ENCODE measurements at regions not wholly inside any gene's neighbourhood (a gene's known extent, or its start where the extent isn't known, plus 50 kb on each side); places are given as distances from the start of the nearest gene placed in this dataset.

GRCh38 chr13:21837288-21837687 lies 166.4 kb downstream of the FGF9 start:
- H3K36me3 ChIP-seq, result no peaks in the 10 kb centered on the region
- intact Hi-C loops (cut with DNase I; ENCODE audit: low total_unique reads), result no loop called here
- H3K4me1 ChIP-seq, result no peaks in the 10 kb centered on the region
- no peaks in the 10 kb centered on the region for H3K9me3 ChIP-seq
- DNase-seq, result no peak
- TF ChIP-seq EP300 (IDR thresholded peaks at IDR 0.05) (no peak), POLR2A (IDR thresholded peaks at IDR 0.05) (no peak), POLR2AphosphoS5 (IDR thresholded peaks at IDR 0.05) (no peak)
- TF ChIP-seq, protein P1, sequence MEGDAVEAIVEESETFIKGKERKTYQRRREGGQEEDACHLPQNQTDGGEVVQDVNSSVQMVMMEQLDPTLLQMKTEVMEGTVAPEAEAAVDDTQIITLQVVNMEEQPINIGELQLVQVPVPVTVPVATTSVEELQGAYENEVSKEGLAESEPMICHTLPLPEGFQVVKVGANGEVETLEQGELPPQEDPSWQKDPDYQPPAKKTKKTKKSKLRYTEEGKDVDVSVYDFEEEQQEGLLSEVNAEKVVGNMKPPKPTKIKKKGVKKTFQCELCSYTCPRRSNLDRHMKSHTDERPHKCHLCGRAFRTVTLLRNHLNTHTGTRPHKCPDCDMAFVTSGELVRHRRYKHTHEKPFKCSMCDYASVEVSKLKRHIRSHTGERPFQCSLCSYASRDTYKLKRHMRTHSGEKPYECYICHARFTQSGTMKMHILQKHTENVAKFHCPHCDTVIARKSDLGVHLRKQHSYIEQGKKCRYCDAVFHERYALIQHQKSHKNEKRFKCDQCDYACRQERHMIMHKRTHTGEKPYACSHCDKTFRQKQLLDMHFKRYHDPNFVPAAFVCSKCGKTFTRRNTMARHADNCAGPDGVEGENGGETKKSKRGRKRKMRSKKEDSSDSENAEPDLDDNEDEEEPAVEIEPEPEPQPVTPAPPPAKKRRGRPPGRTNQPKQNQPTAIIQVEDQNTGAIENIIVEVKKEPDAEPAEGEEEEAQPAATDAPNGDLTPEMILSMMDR (IDR thresholded peaks at IDR 0.05), result no peak
- H3K27me3 ChIP-seq, result no peaks in the 10 kb centered on the region
- no peak overlapping the region for H3K27ac ChIP-seq
- 68 to 90% (median 71%) methylated on average over 3 of the region's 3 CpGs for WGBS, 5 donors
- no peak overlapping the region for H3K4me3 ChIP-seq

DNA sequence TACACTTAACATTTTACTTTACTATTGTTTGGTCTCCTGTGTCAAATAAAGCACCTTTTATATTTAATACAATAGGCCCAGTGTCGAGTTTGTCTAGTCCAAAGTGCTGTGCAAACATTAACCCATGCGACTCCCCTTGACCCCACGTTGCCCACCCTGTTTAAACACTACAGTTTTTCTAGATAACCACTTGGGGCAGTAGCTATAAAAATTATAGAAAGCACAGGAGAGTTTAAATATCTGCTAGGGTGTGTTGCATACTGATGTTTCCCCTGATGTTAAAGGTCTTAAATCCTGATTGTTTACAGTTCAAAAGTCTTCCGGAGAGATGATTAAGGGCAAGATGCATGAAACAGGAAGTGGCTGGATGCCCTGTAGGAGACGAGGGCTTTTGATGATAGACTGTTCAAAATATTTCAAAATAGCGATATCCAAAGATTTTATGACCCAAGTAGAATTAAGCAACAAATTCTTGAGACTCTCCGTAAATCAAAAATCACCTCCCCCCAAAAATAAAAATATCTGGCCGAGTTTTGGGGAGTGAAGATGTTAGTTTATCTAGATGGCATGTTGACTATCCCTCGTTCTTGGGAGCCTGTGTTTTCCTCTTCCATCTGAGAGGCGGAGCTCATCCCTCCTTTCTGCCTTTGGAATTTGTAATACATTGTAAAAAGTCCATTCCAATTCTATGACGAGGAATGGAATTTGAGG lies 167.1 kb downstream of the FGF9 start:
- no peaks in the 10 kb centered on the region for H3K4me1 ChIP-seq
- H3K4me3 ChIP-seq, result no peak overlapping the region
- TF ChIP-seq EP300 (IDR thresholded peaks at IDR 0.05) (no peak), POLR2AphosphoS5 (IDR thresholded peaks at IDR 0.05) (no peak), POLR2A (IDR thresholded peaks at IDR 0.05) (no peak)
- TF ChIP-seq, protein P1 (IDR thresholded peaks at IDR 0.05), result no peak
- H3K27me3 ChIP-seq, result no peaks in the 10 kb centered on the region
- H3K27ac ChIP-seq, result no peak overlapping the region
- intact Hi-C loops (cut with DNase I; ENCODE audit: low total_unique reads), result no loop called here
- no peaks in the 10 kb centered on the region for H3K9me3 ChIP-seq
- H3K36me3 ChIP-seq, result no peaks in the 10 kb centered on the region
- no peak for DNase-seq
- 46 to 56% (median 50%) methylated on average over 11 of the region's 11 CpGs for WGBS, 5 donors

- 75 to 82% (median 79%) methylated on average over 4 of the region's 4 CpGs for WGBS, 5 donors
- Histone ChIP-seq H3K4me3 (no peak overlapping the region), H3K27me3 (no peaks in the 10 kb centered on the region), H3K36me3 (no peaks in the 10 kb centered on the region), H3K4me1 (no peaks in the 10 kb centered on the region), H3K27ac (no peak overlapping the region), H3K9me3 (no peaks in the 10 kb centered on the region)
- intact Hi-C loops (cut with DNase I; ENCODE audit: low total_unique reads), result no loop called here
- TF ChIP-seq, protein P1 (IDR thresholded peaks at IDR 0.05), result no peak
- TF ChIP-seq POLR2A (IDR thresholded peaks at IDR 0.05), result no peak
- TF ChIP-seq POLR2AphosphoS5 (IDR thresholded peaks at IDR 0.05), result no peak
- no peak for TF ChIP-seq EP300 (IDR thresholded peaks at IDR 0.05)
- no peak for DNase-seq
Measured at GRCh38 chr13:21846605-21847004, 175.7 kb downstream of the FGF9 start.

- H3K27ac ChIP-seq, result no peak overlapping the region
- H3K27me3 ChIP-seq, result no peaks in the 10 kb centered on the region
- no peaks in the 10 kb centered on the region for H3K4me1 ChIP-seq
- DNase-seq, result peak in 1 of 2 donors; percentile 60
- H3K4me3 ChIP-seq, result no peak overlapping the region
- intact Hi-C loops (cut with DNase I; ENCODE audit: low total_unique reads), result no loop called here
- TF ChIP-seq POLR2AphosphoS5 (IDR thresholded peaks at IDR 0.05), result no peak
- no peak for TF ChIP-seq EP300 (IDR thresholded peaks at IDR 0.05)
- no peak for TF ChIP-seq POLR2A (IDR thresholded peaks at IDR 0.05)
- TF ChIP-seq, protein P1 (IDR thresholded peaks at IDR 0.05), result peak in 5 of 7 experiments; percentile 28 to 65 (median 41)
- H3K36me3 ChIP-seq, result no peaks in the 10 kb centered on the region
- no peaks in the 10 kb centered on the region for H3K9me3 ChIP-seq
- WGBS, 5 donors, result 22 to 34% (median 28%) methylated on average over 2 of the region's 2 CpGs
Measured at GRCh38 chr13:21849323-21849722, 178.4 kb downstream of the FGF9 start.
